Endothelial cell of umbilical vein (primary cell): ENCODE measurements at regions not wholly inside any gene's neighbourhood (a gene's known extent, or its start where the extent isn't known, plus 50 kb on each side); places are given as distances from the start of the nearest gene placed in this dataset.

Experiments
- BruUV-seq: library from RNA; stranded (reverse); fragments of 400-500 nt; replicated peaks from 2 replicates; lab custom pipeline; 2021; lab: Mats Ljungman, UMichigan
- CTCF ChIA-PET: fragments of 300-600, 350-600 bp; sonication (Branson Sonifier 250); formaldehyde crosslinking; loops from one replicate; lab custom pipeline; 2021; ENCODE audit warnings: antibody characterized with exemption, inconsistent platforms; lab: Charles Lee
- POLR2A ChIA-PET: fragments of 300-600, 350-600 bp; sonication (Branson Sonifier 250); formaldehyde crosslinking; loops from one replicate; lab custom pipeline; 2021; ENCODE audit warnings: antibody characterized with exemption, inconsistent platforms; lab: Charles Lee
- DNase-seq: peaks from one replicate; pipeline ENCODE4 v3.0.0-alpha.2; 2011; ENCODE audit warnings: low read depth, low spot score
- FAIRE-seq: peaks from 2 replicates; lab custom pipeline; 2011; peaks lifted over from hg19 to GRCh38; lab: Jason Lieb, UNC
- H2AFZ ChIP-seq: 2 replicates; pipeline ENCODE4 v1.6.0; 2012; ENCODE audit warnings: low read depth, low read length, control low read depth, inconsistent platforms
- H3K27ac ChIP-seq: 2 replicates; pipeline ENCODE4 v1.5.1; 2011; ENCODE audit warnings: low read depth, mild to moderate bottlenecking, control low read depth, low read length, moderate library complexity; ENCODE audit not compliant: insufficient read depth
- H3K27me3 ChIP-seq, 2 experiments: 2 replicates each; pipeline versions ENCODE4 v1.6.0 to v1.6.1; 2011; ENCODE audit warnings: low read length in 2 of 2, mixed read lengths in 1 of 2; ENCODE audit not compliant: control insufficient read depth in 2 of 2, insufficient read depth in 2 of 2
- H3K36me3 ChIP-seq, 2 experiments: 2 replicates in 1 of 2; 3 replicates in 1 of 2; pipeline ENCODE4 v1.5.1; 2011; ENCODE audit warnings: low read length in 2 of 2, mild to moderate bottlenecking in 1 of 2, moderate library complexity in 1 of 2; ENCODE audit not compliant: control insufficient read depth in 2 of 2, insufficient read depth in 2 of 2; ENCODE audit errors: extremely low read depth in 1 of 2
- H3K4me1 ChIP-seq: 3 replicates; pipeline ENCODE4 v1.5.1; 2011; ENCODE audit warnings: mild to moderate bottlenecking, low read length; ENCODE audit not compliant: control insufficient read depth, insufficient read depth; ENCODE audit errors: extremely low read depth
- H3K4me2 ChIP-seq: 2 replicates; pipeline ENCODE4 v1.6.1; 2011; ENCODE audit warnings: low read length, control low read depth, mixed read lengths; ENCODE audit not compliant: insufficient read depth
- H3K4me3 ChIP-seq, 3 experiments: fragments of 200-600 bp in 1 of 3; sonication (generic), shearing (Covaris generic) in 1 of 3; replicated peaks in 1 of 3; 2 replicates each; pipeline ENCODE4 v1.5.1; 2011 to 2016; ENCODE audit warnings: control low read depth in 3 of 3, low read length in 3 of 3, mild to moderate bottlenecking in 2 of 3, inconsistent platforms in 1 of 3, low read depth in 1 of 3, moderate library complexity in 1 of 3; ENCODE audit not compliant: insufficient read depth in 1 of 3
- H3K79me2 ChIP-seq: 2 replicates; pipeline ENCODE4 v1.6.0; 2012; ENCODE audit warnings: low read length, inconsistent platforms; ENCODE audit not compliant: control insufficient read depth, insufficient read depth
- H3K9ac ChIP-seq: replicated peaks from 2 replicates; pipeline ENCODE3; 2011; ENCODE audit warnings: low read length, control low read depth; ENCODE audit not compliant: insufficient read depth; ENCODE audit errors: extremely low read depth
- H3K9me1 ChIP-seq: replicated peaks from 3 replicates; pipeline ENCODE4 v1.6.0; 2011; ENCODE audit warnings: mild to moderate bottlenecking, low read length; ENCODE audit not compliant: control insufficient read depth, insufficient read depth; ENCODE audit errors: extremely low read depth
- H3K9me3 ChIP-seq: replicated peaks from 2 replicates; pipeline ENCODE4 v1.5.1; 2012; ENCODE audit warnings: low read length, inconsistent platforms; ENCODE audit not compliant: control insufficient read depth, insufficient read depth
- H4K20me1 ChIP-seq: replicated peaks from 2 replicates; pipeline ENCODE3; 2011; ENCODE audit warnings: mild to moderate bottlenecking, low read length; ENCODE audit not compliant: control insufficient read depth, insufficient read depth; ENCODE audit errors: extremely low read depth
- CTCF ChIP-seq, 2 donors: IDR thresholded peaks; 1 replicate in 1 of 2; 2 replicates in 1 of 2; pipeline ENCODE4 v1.5.1; 2011; ENCODE audit warnings: low read length in 2 of 2, mild to moderate bottlenecking in 2 of 2, moderate library complexity in 2 of 2, control low read depth in 1 of 2, inconsistent platforms in 1 of 2, low read depth in 1 of 2; ENCODE audit not compliant: insufficient read depth in 1 of 2; ENCODE audit errors: extremely low read depth in 1 of 2
- EZH2 ChIP-seq: IDR thresholded peaks from 2 replicates; pipeline ENCODE4 v1.6.1; 2012; ENCODE audit warnings: borderline replicate concordance, low read depth, mild to moderate bottlenecking, moderate library complexity, low read length, inconsistent platforms; ENCODE audit not compliant: severe bottlenecking
- FOS ChIP-seq: IDR thresholded peaks from 2 replicates; pipeline ENCODE4 v1.6.1; 2011; ENCODE audit warnings: mild to moderate bottlenecking, low read length, moderate library complexity, borderline replicate concordance; ENCODE audit not compliant: insufficient read depth
- GATA2 ChIP-seq: IDR thresholded peaks from 2 replicates; pipeline ENCODE4 v1.7.0; 2011; ENCODE audit warnings: low read depth, mild to moderate bottlenecking, moderate library complexity, mixed read lengths, low read length; ENCODE audit not compliant: insufficient read length, insufficient read depth
- JUN ChIP-seq: IDR thresholded peaks from 2 replicates; pipeline ENCODE4 v1.6.1; 2011; ENCODE audit warnings: borderline replicate concordance, low read depth; ENCODE audit not compliant: insufficient read length, insufficient read depth
- MYC ChIP-seq: IDR thresholded peaks from one replicate; pipeline ENCODE4 v1.6.1; 2011; ENCODE audit warnings: mild to moderate bottlenecking, low read depth, low read length
- POLR2A ChIP-seq: IDR thresholded peaks from 2 replicates; pipeline ENCODE4 v1.6.1; 2012; ENCODE audit warnings: low read depth, mild to moderate bottlenecking, control low read depth, low read length
- POLR2AphosphoS5 ChIP-seq: IDR thresholded peaks from 2 replicates; pipeline ENCODE4 v1.6.1; 2012; ENCODE audit warnings: low read depth, mild to moderate bottlenecking, control low read depth, low read length, moderate library complexity; ENCODE audit not compliant: insufficient read depth
- dilution Hi-C: fragments of 300-500 bp; cut with MboI; formaldehyde crosslinking; loops from one replicate; pipeline ENCODE4 v1.15.0; 2019; ENCODE audit warnings: low sequenced_read_pairs; ENCODE audit not compliant: extremely low pct_ligation_motif_present
- intact Hi-C: fragments of 100-400 bp; cut with micrococcal nuclease; formaldehyde crosslinking; loops from one replicate; pipeline ENCODE4 v1.10.0; 2022
- TF ChIP-seq, protein P1 (sequence below): IDR thresholded peaks from 2 replicates; pipeline ENCODE4 v1.6.1; 2011; ENCODE audit not compliant: insufficient read depth, insufficient read length

GRCh38 chr2:53448086-53448485 is 319.5 kb upstream of the CHAC2 start:
- H3K4me2 ChIP-seq, result no peak overlapping the region
- dilution Hi-C loops, result no loop called here
- no TSS peak for BruUV-seq
- intact Hi-C loops, result no loop called here
- H3K27me3 ChIP-seq, result no peaks in the 10 kb centered on the region
- H3K9me3 ChIP-seq, result no peaks in the 10 kb centered on the region
- H4K20me1 ChIP-seq, result no peaks in the 10 kb centered on the region
- FAIRE-seq (no peak), DNase-seq (no peak)
- no peak for TF ChIP-seq EZH2
- no peak for TF ChIP-seq JUN
- H3K9me1 ChIP-seq, result no peaks in the 10 kb centered on the region
- ChIA-PET POLR2A (no interaction called here), CTCF (no interaction called here)
- H3K4me3 ChIP-seq, result no peak overlapping the region
- no peaks in the 10 kb centered on the region for H3K79me2 ChIP-seq
- H3K36me3 ChIP-seq, result no peaks in the 10 kb centered on the region
- H2AFZ ChIP-seq, result no peak overlapping the region
- no peaks in the 10 kb centered on the region for H3K4me1 ChIP-seq
- H3K27ac ChIP-seq, result no peak overlapping the region
- no peak overlapping the region for H3K9ac ChIP-seq

DNA sequence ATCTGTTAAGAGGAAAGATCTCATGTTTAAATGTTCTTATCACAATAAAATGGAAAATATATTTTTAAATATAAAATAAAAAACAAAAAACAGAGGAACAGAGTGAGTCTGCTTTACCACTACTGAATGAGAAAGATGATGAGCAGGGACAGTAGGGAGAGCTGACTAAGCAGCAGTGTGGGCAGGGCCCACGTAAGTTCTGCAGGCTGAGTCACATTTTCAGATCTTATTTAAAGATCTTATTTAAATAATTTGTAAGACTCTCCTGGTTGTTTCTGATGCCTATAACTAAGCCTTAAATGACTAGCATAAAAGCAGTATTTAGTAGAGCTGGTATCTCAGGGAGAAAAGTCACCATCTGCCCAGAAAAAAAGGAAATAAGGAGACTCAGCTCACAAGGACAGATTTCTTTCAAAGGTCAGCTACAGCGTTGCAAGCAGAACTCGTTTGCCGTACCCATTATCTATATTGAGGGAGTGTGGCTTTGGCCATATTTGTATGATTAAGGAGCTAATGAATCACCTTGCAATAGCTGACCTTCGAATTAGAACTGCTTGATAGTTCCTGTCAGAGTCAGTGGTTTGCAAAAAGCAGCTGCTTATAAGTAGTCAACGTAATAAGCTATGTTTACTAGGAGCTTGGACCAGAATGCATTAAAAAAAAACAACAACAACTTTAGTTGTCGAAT is 322.1 kb upstream of the CHAC2 start:
- TF ChIP-seq GATA2 (no peak), JUN (no peak), EZH2 (no peak), POLR2A (no peak), CTCF (IDR thresholded peaks at IDR 0.05; ENCODE audit: extremely low read depth in 1 of 2, insufficient read depth in 1 of 2, low read depth in 1 of 2, low read length in 2 of 2) (no peak), FOS (no peak), MYC (no peak), POLR2AphosphoS5 (no peak)
- TF ChIP-seq, protein P1, sequence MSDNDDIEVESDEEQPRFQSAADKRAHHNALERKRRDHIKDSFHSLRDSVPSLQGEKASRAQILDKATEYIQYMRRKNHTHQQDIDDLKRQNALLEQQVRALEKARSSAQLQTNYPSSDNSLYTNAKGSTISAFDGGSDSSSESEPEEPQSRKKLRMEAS, result no peak
- H3K4me2 ChIP-seq, result no peak overlapping the region
- no peaks in the 10 kb centered on the region for H3K27me3 ChIP-seq
- no peaks in the 10 kb centered on the region for H4K20me1 ChIP-seq
- FAIRE-seq, result no peak
- no peak overlapping the region for H3K9ac ChIP-seq
- no TSS peak for BruUV-seq
- no peak overlapping the region for H3K27ac ChIP-seq
- H3K36me3 ChIP-seq, result no peaks in the 10 kb centered on the region
- H2AFZ ChIP-seq, result no peak overlapping the region
- no peak overlapping the region for H3K4me3 ChIP-seq
- no peaks in the 10 kb centered on the region for H3K79me2 ChIP-seq
- H3K9me1 ChIP-seq, result no peaks in the 10 kb centered on the region
- dilution Hi-C loops (no loop called here), intact Hi-C loops (no loop called here)
- no peaks in the 10 kb centered on the region for H3K4me1 ChIP-seq
- no peak for DNase-seq
- POLR2A ChIA-PET, result no interaction called here
- no peaks in the 10 kb centered on the region for H3K9me3 ChIP-seq
- CTCF ChIA-PET, result no interaction called here
